ENCODE measurements at regions not wholly inside any gene's neighbourhood (a gene's known extent, or its start where the extent isn't known, plus 50 kb on each side); places are given as distances from the start of the nearest gene placed in this dataset.
"Not testable (repeated sequence)": the region's sequence is repeated elsewhere in the genome, so short reads cannot be mapped to it uniquely, and the experiment has no call there.

DNA sequence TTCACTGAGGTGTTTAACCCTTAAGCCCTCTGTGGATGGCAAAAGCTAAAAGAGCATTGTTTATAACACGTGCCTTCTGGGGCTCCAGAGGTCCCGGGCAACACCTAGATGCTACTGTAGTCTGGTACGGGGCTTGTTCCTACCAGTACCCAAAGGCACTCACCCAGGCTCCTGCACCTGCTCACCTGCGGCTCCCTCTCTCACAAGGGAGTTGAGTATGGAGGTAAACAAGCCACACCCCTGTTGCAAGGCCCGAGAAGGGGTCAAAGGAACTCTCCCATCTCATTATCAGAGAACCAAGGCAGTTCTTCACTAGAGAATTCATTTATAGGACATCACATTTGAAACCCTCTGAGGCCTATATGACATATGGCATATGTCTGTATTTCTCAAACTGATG, 53.4 kb upstream of the IL6ST start:
- TF ChIP-seq CTCF (conservative IDR thresholded peaks at IDR 0.05; ENCODE audit: low read depth): no peak
- POLR2A ChIA-PET (ENCODE audit: low non-redundant PET): no interaction called here
- no peak overlapping the region for H3K27ac ChIP-seq
- CTCF ChIA-PET: no interaction called here
- DNase-seq (ENCODE audit: low spot score): no peak

DNA sequence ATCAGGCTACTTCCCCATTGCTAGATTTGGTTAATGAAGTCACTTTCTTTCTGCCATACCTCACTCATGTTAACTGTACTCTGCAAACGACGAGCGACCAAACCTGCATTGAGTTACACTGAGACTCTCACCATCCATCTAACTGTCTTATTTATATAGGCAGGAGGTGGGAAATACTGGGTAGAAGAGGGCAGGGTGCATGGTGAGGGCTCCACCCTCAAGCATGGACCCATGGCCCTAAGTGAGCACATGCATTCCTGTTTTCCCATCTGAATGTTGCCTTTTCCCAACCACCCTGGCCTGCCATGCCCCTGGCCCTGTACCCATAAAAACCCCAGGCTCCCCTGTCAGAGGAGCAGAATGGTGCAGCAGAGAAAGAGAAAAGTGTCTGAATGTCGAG, 52.7 kb upstream of the IL6ST start:
- POLR2A ChIA-PET (ENCODE audit: low non-redundant PET): no interaction called here

GRCh38 chr5:56045469-56045868, 50.7 kb upstream of the IL6ST start:
- POLR2A ChIA-PET (ENCODE audit: low non-redundant PET): no interaction called here
- CTCF ChIA-PET: interaction anchor here (0.5 kb wide), 1 partner anchor 45 kb away, joined by 3 read pairs; no protein-coding TSS in a partner anchor
- no peak for DNase-seq (ENCODE audit: low spot score)
- H3K27ac ChIP-seq: no peak overlapping the region
- no peak for TF ChIP-seq CTCF (conservative IDR thresholded peaks at IDR 0.05; ENCODE audit: low read depth)

More for the DNA sequence above, 52.7 kb upstream of the IL6ST start:
- CTCF ChIA-PET: no interaction called here
- no peak for DNase-seq (ENCODE audit: low spot score)
- no peak overlapping the region for H3K27ac ChIP-seq
- TF ChIP-seq CTCF (conservative IDR thresholded peaks at IDR 0.05; ENCODE audit: low read depth): no peak

- CTCF ChIA-PET: interaction anchor here (0.5 to 0.7 kb wide), 2 partner anchors 44 to 50 kb away, joined by 3 to 5 read pairs; no protein-coding TSS in a partner anchor
- POLR2A ChIA-PET (ENCODE audit: low non-redundant PET); DNase-seq (ENCODE audit: low spot score); H3K27ac ChIP-seq: not testable (repeated sequence)
Measured at GRCh38 chr5:56044746-56045428, 50.1 kb upstream of the IL6ST start.

Measured in RWPE1 (cell line).